HG03432 (cell line): ENCODE measurements at regions not wholly inside any gene's neighbourhood (a gene's known extent, or its start where the extent isn't known, plus 50 kb on each side); places are given as distances from the start of the nearest gene placed in this dataset.
"Not testable (repeated sequence)": the region's sequence is repeated elsewhere in the genome, so short reads cannot be mapped to it uniquely, and the experiment has no call there.

Experiments
- ATAC-seq: cut with Tn5 transposase; IDR thresholded peaks from one replicate; pipeline ENCODE4 v1.9.1; 2021; ENCODE audit warnings: mild to moderate bottlenecking, moderate library complexity; ENCODE audit not compliant: unreplicated experiment

- ATAC-seq: no peak
Observed at GRCh38 chr14:49160983-49161382, 425.2 kb downstream of the RPS29 start.

DNA sequence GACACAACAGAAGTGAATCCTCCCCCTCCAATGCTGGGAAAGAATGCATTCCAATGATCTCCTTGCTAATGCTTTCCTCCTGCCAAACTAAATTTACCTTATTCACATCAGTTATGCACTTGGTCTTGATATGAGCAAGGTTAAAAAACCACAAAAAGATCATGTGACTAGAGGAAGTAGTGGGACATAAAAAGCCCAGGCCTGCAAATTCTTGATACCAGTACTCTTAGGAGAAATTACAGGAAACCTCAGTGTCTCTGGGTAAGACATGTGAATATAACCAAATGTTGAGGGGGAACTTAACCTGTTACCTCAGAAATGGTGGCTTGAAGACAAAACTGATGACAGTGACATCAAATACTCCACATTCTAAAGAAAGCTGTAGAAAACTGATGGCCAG is 427.1 kb downstream of the RPS29 start:
- no peak for ATAC-seq

DNA sequence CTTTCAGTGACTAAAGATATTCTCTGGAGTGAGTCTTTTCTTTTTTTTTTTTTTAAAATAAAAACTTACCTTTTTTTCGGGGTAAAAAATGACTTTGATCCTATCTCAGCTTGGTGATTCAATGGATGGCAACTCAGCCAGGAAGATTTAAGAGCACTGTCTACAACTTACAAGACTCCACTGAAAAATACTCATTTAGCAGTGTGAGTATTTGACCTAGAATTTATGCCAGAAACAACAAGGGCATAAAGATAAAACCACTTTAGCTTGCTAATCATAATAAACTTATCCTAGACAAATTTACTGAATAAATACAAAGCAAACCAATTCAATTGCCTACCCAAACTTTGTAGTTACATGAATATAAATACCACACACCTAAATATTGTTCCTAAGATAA is 446.6 kb downstream of the RPS29 start:
- ATAC-seq: no peak

DNA sequence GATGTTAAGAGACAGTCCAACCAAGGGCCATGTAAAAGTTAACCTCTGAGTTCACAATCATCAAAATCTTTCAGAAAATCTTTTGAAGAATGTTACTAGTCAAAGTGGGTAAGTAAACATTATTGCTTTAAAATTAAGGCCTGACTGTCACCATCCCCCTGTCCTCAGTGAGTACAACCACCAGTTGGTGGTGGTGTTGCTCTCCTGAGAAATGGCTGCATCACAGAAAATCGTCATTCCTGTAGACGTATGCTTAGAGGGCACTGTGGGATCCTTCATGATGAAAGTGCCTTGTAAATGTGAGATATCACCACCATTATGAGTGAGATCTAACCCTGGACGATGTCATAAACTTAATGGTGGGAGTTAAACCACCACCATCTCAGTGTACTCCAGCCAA is 451.2 kb downstream of the RPS29 start:
- no peak for ATAC-seq

DNA sequence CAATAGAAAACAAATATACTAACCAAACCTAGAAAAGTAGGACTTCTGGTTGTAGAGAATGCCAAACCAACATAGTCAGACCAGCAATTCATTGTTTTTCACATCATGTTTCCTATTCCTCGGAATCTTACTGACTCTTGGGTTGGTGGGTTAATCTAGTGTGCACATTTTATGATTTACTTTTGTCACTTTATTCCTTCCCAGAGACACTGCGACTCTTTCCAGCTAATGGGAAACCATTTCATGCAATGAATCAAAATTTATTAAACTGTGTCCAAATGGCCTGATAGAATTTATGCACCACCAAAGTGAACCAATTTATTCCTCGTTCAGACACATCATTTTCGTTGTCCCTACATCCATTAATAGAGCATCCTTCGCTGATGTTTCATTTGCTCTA is 464.9 kb downstream of the RPS29 start:
- ATAC-seq: no peak

DNA sequence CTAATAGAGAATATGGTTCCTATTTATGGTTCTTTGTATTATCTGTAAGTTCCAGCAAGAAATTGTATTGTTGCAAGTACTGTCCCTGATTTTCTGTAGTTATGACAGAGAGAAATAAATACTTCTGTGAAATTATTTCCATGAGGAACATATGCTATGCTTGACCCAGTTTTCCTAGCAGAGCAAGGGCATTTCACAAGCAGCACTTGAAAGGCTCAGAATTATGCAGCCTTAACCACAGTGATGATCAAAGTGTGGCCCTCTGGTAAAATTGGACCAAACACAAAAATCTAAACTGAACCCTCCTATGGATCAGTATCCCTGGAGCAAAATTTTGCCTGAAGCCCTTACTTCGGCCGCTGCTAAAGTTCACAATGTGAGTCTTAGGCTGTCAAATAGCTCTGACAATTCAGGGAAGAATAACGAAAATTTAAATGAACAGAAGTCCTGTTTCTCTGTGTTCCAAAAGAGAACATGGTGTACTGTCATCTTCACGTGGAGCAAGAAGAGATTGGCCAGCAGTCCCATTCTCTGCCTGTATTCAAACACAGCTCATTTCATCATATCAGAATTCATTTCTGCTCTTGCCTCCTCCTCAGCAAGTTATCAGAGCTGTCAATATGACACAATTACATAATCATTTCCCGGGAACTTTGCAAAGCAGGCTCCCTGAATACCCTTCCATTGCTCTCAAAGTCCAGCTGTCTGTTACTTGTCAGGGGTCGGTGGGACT is 471.9 kb downstream of the RPS29 start:
- ATAC-seq: no peak

- ATAC-seq: no peak
Observed at GRCh38 chr14:49106741-49107667, 479.2 kb downstream of the RPS29 start.

DNA sequence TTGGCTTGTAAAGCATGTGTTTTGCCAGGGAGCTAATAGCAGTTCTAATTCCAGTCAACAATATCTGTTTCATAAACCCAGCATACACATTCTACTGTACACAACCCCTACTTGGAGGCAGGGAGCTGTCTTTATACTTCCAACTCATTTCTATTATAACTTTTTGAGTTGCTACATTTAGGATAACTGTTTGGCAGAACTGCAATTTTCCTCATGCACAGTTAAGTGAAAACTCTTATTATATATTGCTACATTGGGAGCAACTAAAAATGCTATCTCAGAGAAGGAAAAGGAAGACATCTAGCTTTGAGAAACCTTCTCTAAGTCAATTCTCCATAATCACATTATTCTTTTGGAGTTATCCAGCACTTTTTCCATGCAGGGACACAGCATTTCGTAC is 480.2 kb downstream of the RPS29 start:
- no peak for ATAC-seq

GRCh38 chr14:49105512-49105911 is 480.7 kb downstream of the RPS29 start:
- ATAC-seq: no peak

- ATAC-seq: no peak
Observed at GRCh38 chr14:49092345-49092744, 493.8 kb downstream of the RPS29 start.

- no peak for ATAC-seq
Observed at GRCh38 chr14:49089107-49089506, 497.1 kb downstream of the RPS29 start.

- ATAC-seq: not testable (repeated sequence)
Observed at GRCh38 chr14:49073292-49073691, 512.9 kb downstream of the RPS29 start.

DNA sequence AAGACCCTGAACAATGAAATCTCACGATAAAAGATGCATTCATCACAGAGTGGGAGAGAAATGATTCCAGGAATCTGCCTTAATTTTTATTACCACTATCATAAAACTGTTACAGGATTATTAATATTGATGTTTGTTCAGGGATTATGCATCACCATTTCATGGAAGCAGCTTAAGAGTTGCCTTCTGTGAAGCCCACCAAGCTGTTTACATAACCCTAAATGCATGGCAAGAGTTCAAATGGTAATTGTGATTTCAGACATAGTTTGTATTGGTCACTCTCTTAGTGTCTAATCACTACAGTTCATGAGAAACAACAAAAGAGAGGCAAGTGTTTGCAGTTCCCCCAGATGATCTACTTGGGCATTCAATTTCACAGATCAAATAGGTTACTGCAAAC is 527.7 kb downstream of the RPS29 start:
- no peak for ATAC-seq

GRCh38 chr14:49057838-49058510 is 528.2 kb downstream of the RPS29 start:
- ATAC-seq: no peak

DNA sequence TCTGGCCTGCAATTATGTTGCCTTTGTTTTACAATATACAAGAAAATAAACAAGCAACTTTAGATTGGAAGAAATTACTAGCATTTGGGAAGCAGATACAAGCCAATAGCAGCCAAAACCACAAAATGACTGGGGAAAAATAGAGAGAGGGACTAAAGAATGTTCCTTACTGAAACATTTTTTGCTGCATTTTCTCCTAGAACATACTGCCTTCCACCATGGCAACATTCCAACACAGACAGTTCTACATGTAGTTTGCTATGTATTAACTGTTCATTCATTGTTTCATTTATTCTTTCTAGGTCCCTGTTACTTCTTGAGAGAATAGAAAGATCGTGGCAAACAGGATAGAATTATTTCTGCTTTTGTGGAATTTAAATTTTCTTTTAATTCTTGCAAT is 530.2 kb downstream of the RPS29 start:
- ATAC-seq: no peak

DNA sequence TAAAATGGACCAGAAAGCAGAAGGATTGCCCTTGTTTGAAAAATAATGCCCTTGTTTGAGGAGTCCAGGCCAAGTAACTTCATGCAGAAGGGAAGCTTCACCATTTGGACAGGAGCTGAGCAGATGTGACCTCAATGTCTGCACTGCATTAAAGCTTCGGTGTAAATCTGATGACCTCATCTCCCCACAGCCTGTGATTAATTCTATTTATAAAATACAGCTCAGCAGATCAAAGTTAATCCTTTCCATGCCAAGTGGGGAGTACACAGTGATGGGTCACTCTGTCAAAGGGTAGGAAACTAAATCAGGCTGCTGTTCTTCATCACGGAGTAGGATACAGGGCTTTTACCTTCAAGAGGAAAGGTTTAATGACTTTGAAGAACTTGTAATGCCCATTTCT is 533.7 kb downstream of the RPS29 start:
- no peak for ATAC-seq

GRCh38 chr14:49051328-49052060 is 534.7 kb downstream of the RPS29 start:
- ATAC-seq: no peak

DNA sequence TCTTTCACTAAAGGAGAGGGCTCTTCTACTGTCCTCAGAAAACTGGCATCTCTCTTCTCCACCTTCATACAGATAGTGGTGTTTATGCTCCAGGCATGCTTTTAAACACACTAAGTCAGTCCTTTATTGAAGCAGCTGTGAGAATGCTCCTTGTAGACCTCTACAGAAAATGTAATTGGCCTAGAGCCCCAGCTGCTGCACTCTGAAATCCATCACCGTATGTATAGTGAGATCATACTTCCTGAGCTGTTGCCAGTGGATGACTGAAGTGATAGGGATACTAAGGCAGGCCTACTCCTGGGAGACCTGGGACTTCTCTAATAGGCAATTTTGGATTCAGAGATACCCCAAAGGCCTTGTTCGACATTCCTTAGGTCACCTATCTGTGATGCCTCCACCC is 535.4 kb downstream of the RPS29 start:
- ATAC-seq: no peak

GRCh38 chr14:49049711-49050110 is 536.5 kb downstream of the RPS29 start:
- ATAC-seq: no peak

DNA sequence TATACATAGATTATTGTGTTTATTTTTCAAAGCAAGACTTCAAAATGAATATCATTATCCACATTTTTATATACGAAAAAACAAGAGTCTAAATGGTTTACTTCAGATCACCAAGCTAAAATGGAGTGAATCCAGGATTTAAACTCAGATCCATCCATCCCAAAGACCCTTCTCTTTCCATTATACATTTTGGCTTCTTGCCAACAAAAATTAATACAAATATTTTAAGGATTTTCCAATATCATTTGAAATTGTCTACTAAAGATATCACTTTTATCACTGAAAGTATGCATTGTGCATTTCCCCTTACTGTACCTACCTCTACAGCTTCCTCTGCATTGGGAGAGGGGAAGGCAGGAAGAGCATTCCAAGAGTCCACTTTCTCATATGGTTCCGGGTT is 541.2 kb downstream of the RPS29 start:
- ATAC-seq: no peak

GRCh38 chr14:49036984-49037516 is 549.1 kb downstream of the RPS29 start:
- no peak for ATAC-seq
